PC-9 (cell line): ENCODE measurements at regions not wholly inside any gene's neighbourhood (a gene's known extent, or its start where the extent isn't known, plus 50 kb on each side); places are given as distances from the start of the nearest gene placed in this dataset.

ENCODE experiments used
- BruUV-seq: library from RNA; stranded (reverse); fragments of 400-500 nt; replicated peaks from 2 replicates; lab custom pipeline; 2021; lab: Mats Ljungman, UMichigan
- CTCF ChIA-PET: fragments of 300-600 bp; sonication (Branson Sonifier 250); formaldehyde crosslinking; loops from one replicate; lab custom pipeline; 2022; ENCODE audit warnings: antibody characterized with exemption; lab: Charles Lee
- POLR2A ChIA-PET: fragments of 300-600 bp; sonication (Branson Sonifier 250); formaldehyde crosslinking; loops from one replicate; lab custom pipeline; 2022; ENCODE audit warnings: antibody characterized with exemption; ENCODE audit not compliant: unreplicated experiment; lab: Charles Lee
- DNase-seq, 2 experiments: peaks; one replicate each; pipeline versions ENCODE4 v3.0.0 to v3.0.0-alpha.2; 2015 to 2022; ENCODE audit warnings: mixed read lengths in 1 of 2
- H2AFZ ChIP-seq: fragments of 200-600 bp; sonication (generic); 2 replicates; pipeline ENCODE4 v1.8.1; 2017; ENCODE audit warnings: antibody characterized with exemption
- H3F3A ChIP-seq: fragments of 200-600 bp; sonication (generic); 2 replicates; pipeline ENCODE4 v1.8.1; 2017; ENCODE audit warnings: antibody characterized with exemption, mild to moderate bottlenecking, low read depth; ENCODE audit not compliant: insufficient read depth
- H3K27ac ChIP-seq: fragments of 200-600 bp; sonication (generic); 2 replicates; pipeline ENCODE4 v1.6.1; 2016; ENCODE audit warnings: mixed run types
- H3K27me3 ChIP-seq: fragments of 200-600 bp; sonication (generic); 2 replicates; pipeline ENCODE4 v1.6.1; 2016; ENCODE audit warnings: low read depth, mixed run types; ENCODE audit not compliant: insufficient read depth
- H3K36me3 ChIP-seq: fragments of 200-600 bp; sonication (generic); 2 replicates; pipeline ENCODE4 v1.6.1; 2016; ENCODE audit warnings: low read depth, mixed run types
- H3K4me1 ChIP-seq: fragments of 200-600 bp; sonication (generic); replicated peaks from 2 replicates; pipeline ENCODE4 v1.6.1; 2016; ENCODE audit warnings: mixed run types; ENCODE audit not compliant: insufficient read depth
- H3K4me2 ChIP-seq: fragments of 200-600 bp; sonication (generic); 2 replicates; pipeline ENCODE4 v1.6.1; 2017; ENCODE audit warnings: mixed run types
- H3K4me3 ChIP-seq: fragments of 200-600 bp; sonication (generic); 2 replicates; pipeline ENCODE4 v1.6.1; 2016; ENCODE audit warnings: mixed run types
- H3K79me2 ChIP-seq: fragments of 200-600 bp; sonication (generic); 2 replicates; pipeline ENCODE4 v1.6.1; 2017; ENCODE audit warnings: low read depth, mixed run types
- H3K9me2 ChIP-seq: fragments of 200-600 bp; sonication (generic); 2 replicates; pipeline ENCODE4 v1.8.1; 2017; ENCODE audit warnings: mild to moderate bottlenecking; ENCODE audit not compliant: insufficient read depth
- H3K9me3 ChIP-seq: fragments of 200-600 bp; sonication (generic); 2 replicates; pipeline ENCODE4 v1.8.1; 2016; ENCODE audit warnings: low read depth; ENCODE audit not compliant: insufficient read depth
- H4K20me1 ChIP-seq: fragments of 200-600 bp; sonication (generic); 2 replicates; pipeline ENCODE4 v1.8.1; 2017; ENCODE audit not compliant: insufficient read depth
- CTCF ChIP-seq: fragments of 200-600 bp; sonication (generic); conservative IDR thresholded peaks from 2 replicates; pipeline ENCODE4 v1.6.1; 2017; ENCODE audit warnings: mixed run types, antibody characterized with exemption, mild to moderate bottlenecking, moderate library complexity
- EZH2 ChIP-seq: fragments of 200-600 bp; sonication (generic); IDR thresholded peaks from 2 replicates; pipeline ENCODE4 v1.8.0; 2017; ENCODE audit warnings: antibody characterized with exemption, low read depth
- intact Hi-C: fragments of 100-400 bp; cut with micrococcal nuclease; formaldehyde crosslinking; loops from one replicate; pipeline ENCODE4 v1.10.0; 2022; ENCODE audit not compliant: unreplicated experiment

- Histone ChIP-seq H3K27ac (no peak overlapping the region), H3K4me1 (no peaks in the 10 kb centered on the region), H3K36me3 (no peaks in the 10 kb centered on the region), H3F3A (no peaks in the 10 kb centered on the region), H3K27me3 (no peaks in the 10 kb centered on the region), H3K9me2 (no peaks in the 10 kb centered on the region), H3K4me2 (no peak overlapping the region), H3K79me2 (no peaks in the 10 kb centered on the region), H3K9me3 (no peaks in the 10 kb centered on the region; the same call in 1 of the 2 replicates), H2AFZ (no peak overlapping the region), H4K20me1 (no peaks in the 10 kb centered on the region), H3K4me3 (no peak overlapping the region)
- ChIA-PET POLR2A (no interaction called here), CTCF (no interaction called here)
- intact Hi-C loops = no loop called here
- DNase-seq = no peak
- TF ChIP-seq CTCF = no peak
- no peak for TF ChIP-seq EZH2
- BruUV-seq = no TSS peak
These were observed 204.5 kb downstream of the SIPA1L2 start for GRCh38 chr1:232425421-232425820.

DNA sequence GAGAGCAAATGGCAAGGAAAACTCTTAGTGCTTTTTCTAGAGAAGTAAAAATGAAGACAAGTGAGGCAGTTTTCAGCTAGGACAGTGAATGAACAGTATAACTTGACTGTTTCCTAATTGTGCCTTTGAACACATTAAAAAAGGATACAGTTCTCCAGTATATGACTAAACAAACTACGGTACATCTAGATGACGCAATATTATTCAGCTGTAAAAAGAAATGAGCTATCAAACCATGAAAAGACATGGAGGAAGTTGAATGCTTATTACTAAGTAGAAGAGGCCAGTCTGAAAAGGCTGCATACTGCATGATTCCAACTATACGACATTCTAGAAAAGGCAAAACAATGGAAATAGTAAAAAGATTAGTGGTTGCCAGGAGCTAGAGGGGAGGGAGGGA is 206.3 kb downstream of the SIPA1L2 start:
- H3K9me2 ChIP-seq = no peaks in the 10 kb centered on the region
- H3K4me2 ChIP-seq = no peak overlapping the region
- H3K4me1 ChIP-seq = no peaks in the 10 kb centered on the region
- no peak overlapping the region for H3K4me3 ChIP-seq
- H2AFZ ChIP-seq = no peak overlapping the region
- ChIA-PET POLR2A (no interaction called here), CTCF (no interaction called here)
- no peaks in the 10 kb centered on the region for H3K79me2 ChIP-seq
- H3F3A ChIP-seq = no peaks in the 10 kb centered on the region
- no peaks in the 10 kb centered on the region for H3K27me3 ChIP-seq
- no peaks in the 10 kb centered on the region for H3K36me3 ChIP-seq
- no peaks in the 10 kb centered on the region; the same call in 1 of the 2 replicates for H3K9me3 ChIP-seq
- no peaks in the 10 kb centered on the region for H4K20me1 ChIP-seq
- no peak for DNase-seq
- TF ChIP-seq CTCF (no peak), EZH2 (no peak)
- intact Hi-C loops = no loop called here
- BruUV-seq = no TSS peak
- H3K27ac ChIP-seq = no peak overlapping the region

DNA sequence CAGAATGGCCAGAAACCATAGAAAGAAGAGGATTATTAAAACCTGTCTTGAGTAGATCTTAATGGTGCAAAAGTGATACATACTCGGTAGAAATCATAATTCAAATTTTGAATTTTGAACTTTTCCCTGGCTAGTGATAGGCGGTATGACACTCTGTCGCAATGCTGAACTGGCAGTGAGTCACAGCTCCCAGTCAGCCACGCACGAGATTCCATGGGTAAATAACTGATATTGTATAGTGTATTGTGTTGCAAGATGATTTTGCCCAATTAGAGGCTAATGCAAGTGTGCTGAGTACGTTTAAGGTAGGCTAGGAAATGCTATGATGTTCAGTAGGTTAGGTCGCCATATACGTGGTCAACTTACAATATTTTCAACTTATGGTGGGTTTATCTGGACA is 207.0 kb downstream of the SIPA1L2 start:
- H3K4me3 ChIP-seq = no peak overlapping the region
- TF ChIP-seq EZH2 (no peak), CTCF (no peak)
- no peaks in the 10 kb centered on the region for H3K4me1 ChIP-seq
- H3K9me2 ChIP-seq = no peaks in the 10 kb centered on the region
- no peaks in the 10 kb centered on the region for H3K79me2 ChIP-seq
- BruUV-seq = no TSS peak
- no peak overlapping the region for H3K4me2 ChIP-seq
- peak in 1 of 2 experiments; percentile 37 for DNase-seq
- no peaks in the 10 kb centered on the region for H3F3A ChIP-seq
- H3K27ac ChIP-seq = no peak overlapping the region
- no peaks in the 10 kb centered on the region for H4K20me1 ChIP-seq
- no peaks in the 10 kb centered on the region for H3K36me3 ChIP-seq
- H3K9me3 ChIP-seq = no peaks in the 10 kb centered on the region; the same call in 1 of the 2 replicates
- POLR2A ChIA-PET = no interaction called here
- CTCF ChIA-PET = no interaction called here
- intact Hi-C loops = no loop called here
- H2AFZ ChIP-seq = no peak overlapping the region
- H3K27me3 ChIP-seq = peaks cover 5% of the 10 kb centered on the region; the same call in 1 of the 2 replicates
